HG02938 (cell line): ENCODE measurements at regions not wholly inside any gene's neighbourhood (a gene's known extent, or its start where the extent isn't known, plus 50 kb on each side); places are given as distances from the start of the nearest gene placed in this dataset.
"Not testable (repeated sequence)": the region's sequence is repeated elsewhere in the genome, so short reads cannot be mapped to it uniquely, and the experiment has no call there.

Source experiments
- ATAC-seq: cut with Tn5 transposase; IDR thresholded peaks from one replicate; pipeline ENCODE4 v1.9.1; 2021; ENCODE audit warnings: mild to moderate bottlenecking, moderate library complexity; ENCODE audit not compliant: unreplicated experiment

- ATAC-seq = no peak
Measured at GRCh38 chr2:67895227-67895941, 167.4 kb downstream of the C1D start.

- ATAC-seq = no peak
Measured at GRCh38 chr2:67896076-67896475, 166.7 kb downstream of the C1D start.

GRCh38 chr2:67896476-67896875 lies 166.3 kb downstream of the C1D start:
- ATAC-seq = no peak

GRCh38 chr2:67898595-67898994 lies 164.2 kb downstream of the C1D start:
- no peak for ATAC-seq

GRCh38 chr2:67899187-67899586 lies 163.6 kb downstream of the C1D start:
- ATAC-seq = no peak

- no peak for ATAC-seq
Measured at GRCh38 chr2:67900826-67901225, 162.0 kb downstream of the C1D start.

GRCh38 chr2:67904566-67904965 lies 158.2 kb downstream of the C1D start:
- ATAC-seq = no peak

GRCh38 chr2:67904966-67905365 lies 157.8 kb downstream of the C1D start:
- ATAC-seq = no peak

- not testable (repeated sequence) for ATAC-seq
Measured at GRCh38 chr2:67906547-67906946, 156.3 kb downstream of the C1D start.

GRCh38 chr2:67917332-67918054 lies 145.3 kb downstream of the C1D start:
- ATAC-seq = no peak

- ATAC-seq = no peak
Measured at GRCh38 chr2:67918471-67918870, 144.3 kb downstream of the C1D start.

- no peak for ATAC-seq
Measured at GRCh38 chr2:67919490-67919889, 143.3 kb downstream of the C1D start.

GRCh38 chr2:67922080-67922785 lies 140.6 kb downstream of the C1D start:
- no peak for ATAC-seq

- no peak for ATAC-seq
Measured at GRCh38 chr2:67923696-67924095, 139.1 kb downstream of the C1D start.

- ATAC-seq = no peak
Measured at GRCh38 chr2:67927501-67927900, 135.3 kb downstream of the C1D start.

GRCh38 chr2:67930156-67930555 lies 132.6 kb downstream of the C1D start:
- no peak for ATAC-seq

- ATAC-seq = no peak
Measured at GRCh38 chr2:67936969-67937368, 125.8 kb downstream of the C1D start.

- no peak for ATAC-seq
Measured at GRCh38 chr2:67938053-67938452, 124.8 kb downstream of the C1D start.

GRCh38 chr2:67945056-67945455 lies 117.7 kb downstream of the C1D start:
- no peak for ATAC-seq

- no peak for ATAC-seq
Measured at GRCh38 chr2:67945940-67946339, 116.9 kb downstream of the C1D start.

GRCh38 chr2:67948057-67948456 lies 114.7 kb downstream of the C1D start:
- ATAC-seq = no peak

- ATAC-seq = no peak
Measured at GRCh38 chr2:67948506-67948905, 114.3 kb downstream of the C1D start.
